ENCODE measurements at regions not wholly inside any gene's neighbourhood (a gene's known extent, or its start where the extent isn't known, plus 50 kb on each side); places are given as distances from the start of the nearest gene placed in this dataset.
"Not testable (repeated sequence)": the region's sequence is repeated elsewhere in the genome, so short reads cannot be mapped to it uniquely, and the experiment has no call there.

GRCh38 chr5:155700333-155700732, 626.6 kb upstream of the SGCD start:
- Histone ChIP-seq H3K4me3 (ENCODE audit: low read depth in 1 of 3, low read length in 3 of 3) (no peak overlapping the region), H3K27ac (ENCODE audit: low read depth in 1 of 2, low read length in 2 of 2) (no peak overlapping the region), H3K4me1 (ENCODE audit: control insufficient read depth in 4 of 4, insufficient read depth in 4 of 4, low read length in 3 of 4) (no peaks in the 10 kb centered on the region), H3K27me3 (ENCODE audit: control insufficient read depth in 4 of 4, insufficient read depth in 4 of 4, low read length in 3 of 4) (no peaks in the 10 kb centered on the region), H3K9me3 (ENCODE audit: control insufficient read depth in 4 of 4, low read length in 3 of 4) (peaks cover 3 to 9% (median 7%) of the 10 kb centered on the region in 4 donors), H3K9ac (ENCODE audit: low read depth in 1 of 2, low read length in 2 of 2) (no peak overlapping the region), H3K36me3 (ENCODE audit: control insufficient read depth in 4 of 4, insufficient read depth in 3 of 4, low read depth in 1 of 4, low read length in 3 of 4) (no peaks in the 10 kb centered on the region)
- TF ChIP-seq TAF1 (conservative IDR thresholded peaks at IDR 0.05) (no peak), GABPA (IDR thresholded peaks at IDR 0.05 in 1 of 2, conservative IDR thresholded peaks at IDR 0.05 in 1 of 2) (no peak), RAD21 (IDR thresholded peaks at IDR 0.05) (peak in 1 of 2 donors; percentile 22), REST (IDR thresholded peaks at IDR 0.05) (no peak)
- TF ChIP-seq, protein P1, sequence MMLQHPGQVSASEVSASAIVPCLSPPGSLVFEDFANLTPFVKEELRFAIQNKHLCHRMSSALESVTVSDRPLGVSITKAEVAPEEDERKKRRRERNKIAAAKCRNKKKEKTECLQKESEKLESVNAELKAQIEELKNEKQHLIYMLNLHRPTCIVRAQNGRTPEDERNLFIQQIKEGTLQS (IDR thresholded peaks at IDR 0.05): no peak
- 33% methylated on average over 3 of the region's 3 CpGs for WGBS
- no peak for DNase-seq (ENCODE audit: low spot score)

DNA sequence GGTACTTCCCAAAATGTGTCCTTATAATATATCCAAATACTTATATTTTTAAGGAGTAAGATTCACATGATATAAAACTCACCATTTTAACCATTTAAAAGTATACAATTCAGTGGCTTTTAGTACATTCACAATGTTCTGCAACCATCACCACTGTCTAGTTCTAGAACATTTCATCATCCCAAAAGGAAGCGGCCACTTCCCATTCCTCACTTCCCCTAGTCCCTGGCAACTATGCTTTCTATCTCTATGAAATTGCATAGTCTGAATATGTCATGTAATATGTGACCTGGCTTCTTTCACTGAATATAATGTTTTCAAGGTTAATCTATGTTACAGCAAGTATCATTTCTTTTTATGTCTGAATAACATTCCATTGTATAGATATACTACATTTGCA, 615.1 kb upstream of the SGCD start:
- TF ChIP-seq GABPA (IDR thresholded peaks at IDR 0.05 in 1 of 2, conservative IDR thresholded peaks at IDR 0.05 in 1 of 2): no peak
- no peak for TF ChIP-seq SP1 (IDR thresholded peaks at IDR 0.05)
- no peak for TF ChIP-seq HNF4G (IDR thresholded peaks at IDR 0.05)
- no peak for TF ChIP-seq MAX (IDR thresholded peaks at IDR 0.05)
- TF ChIP-seq, protein P2, sequence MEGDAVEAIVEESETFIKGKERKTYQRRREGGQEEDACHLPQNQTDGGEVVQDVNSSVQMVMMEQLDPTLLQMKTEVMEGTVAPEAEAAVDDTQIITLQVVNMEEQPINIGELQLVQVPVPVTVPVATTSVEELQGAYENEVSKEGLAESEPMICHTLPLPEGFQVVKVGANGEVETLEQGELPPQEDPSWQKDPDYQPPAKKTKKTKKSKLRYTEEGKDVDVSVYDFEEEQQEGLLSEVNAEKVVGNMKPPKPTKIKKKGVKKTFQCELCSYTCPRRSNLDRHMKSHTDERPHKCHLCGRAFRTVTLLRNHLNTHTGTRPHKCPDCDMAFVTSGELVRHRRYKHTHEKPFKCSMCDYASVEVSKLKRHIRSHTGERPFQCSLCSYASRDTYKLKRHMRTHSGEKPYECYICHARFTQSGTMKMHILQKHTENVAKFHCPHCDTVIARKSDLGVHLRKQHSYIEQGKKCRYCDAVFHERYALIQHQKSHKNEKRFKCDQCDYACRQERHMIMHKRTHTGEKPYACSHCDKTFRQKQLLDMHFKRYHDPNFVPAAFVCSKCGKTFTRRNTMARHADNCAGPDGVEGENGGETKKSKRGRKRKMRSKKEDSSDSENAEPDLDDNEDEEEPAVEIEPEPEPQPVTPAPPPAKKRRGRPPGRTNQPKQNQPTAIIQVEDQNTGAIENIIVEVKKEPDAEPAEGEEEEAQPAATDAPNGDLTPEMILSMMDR (IDR thresholded peaks at IDR 0.05; ENCODE audit: low read depth, low read length, missing input control): no peak
- no peak for TF ChIP-seq ZBTB33 (IDR thresholded peaks at IDR 0.05)
- no peak for TF ChIP-seq HNF4A (conservative IDR thresholded peaks at IDR 0.05)
- TF ChIP-seq EGR1 (IDR thresholded peaks at IDR 0.05; ENCODE audit: low read depth in 2 of 2): no peak
- TF ChIP-seq YY1 (IDR thresholded peaks at IDR 0.05): no peak
- TF ChIP-seq FOXA1 (IDR thresholded peaks at IDR 0.05): no peak
- no peak for TF ChIP-seq RXRA (IDR thresholded peaks at IDR 0.05)
- TF ChIP-seq REST (IDR thresholded peaks at IDR 0.05): no peak
- no peak for TF ChIP-seq TAF1 (conservative IDR thresholded peaks at IDR 0.05)
- TF ChIP-seq RAD21 (IDR thresholded peaks at IDR 0.05): no peak
- TF ChIP-seq NR2F2 (IDR thresholded peaks at IDR 0.05): no peak
- TF ChIP-seq JUND (IDR thresholded peaks at IDR 0.05): no peak
- no peak for TF ChIP-seq FOXA2 (IDR thresholded peaks at IDR 0.05)
- TF ChIP-seq, protein P1 (IDR thresholded peaks at IDR 0.05): no peak
- H3K27ac ChIP-seq (ENCODE audit: low read depth in 1 of 2, low read length in 2 of 2): no peak overlapping the region
- WGBS: 86% methylated on average over 1 of the region's 1 CpG
- no peaks in the 10 kb centered on the region for H3K27me3 ChIP-seq (ENCODE audit: control insufficient read depth in 4 of 4, insufficient read depth in 4 of 4, low read length in 3 of 4)
- no peak overlapping the region for H3K4me3 ChIP-seq (ENCODE audit: low read depth in 1 of 3, low read length in 3 of 3)
- H3K9me3 ChIP-seq (ENCODE audit: control insufficient read depth in 4 of 4, low read length in 3 of 4): no peaks in the 10 kb centered on the region
- H3K9ac ChIP-seq (ENCODE audit: low read depth in 1 of 2, low read length in 2 of 2): no peak overlapping the region
- no peaks in the 10 kb centered on the region for H3K4me1 ChIP-seq (ENCODE audit: control insufficient read depth in 4 of 4, insufficient read depth in 4 of 4, low read length in 3 of 4)
- DNase-seq (ENCODE audit: low spot score): no peak
- no peaks in the 10 kb centered on the region for H3K36me3 ChIP-seq (ENCODE audit: control insufficient read depth in 4 of 4, insufficient read depth in 3 of 4, low read depth in 1 of 4, low read length in 3 of 4)

DNA sequence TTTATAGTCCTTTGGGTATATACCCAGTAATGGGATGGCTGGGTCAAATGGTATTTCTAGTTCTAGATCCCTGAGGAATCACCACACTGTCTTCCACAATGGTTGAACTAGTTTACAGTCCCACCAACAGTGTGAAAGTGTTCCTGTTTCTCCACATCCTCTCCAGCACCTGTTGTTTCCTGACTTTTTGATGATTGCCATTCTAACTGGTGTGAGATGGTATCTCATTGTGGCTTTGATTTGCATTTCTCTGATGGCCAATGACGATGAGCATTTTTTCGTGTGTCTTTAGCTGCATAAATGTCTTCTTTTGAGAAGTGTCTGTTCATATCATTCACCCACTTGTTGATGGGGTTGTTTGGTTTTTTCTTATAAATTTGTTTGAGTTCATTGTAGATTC, 612.5 kb upstream of the SGCD start:
- H3K9ac ChIP-seq (ENCODE audit: low read depth in 1 of 2, low read length in 2 of 2); H3K27ac ChIP-seq (ENCODE audit: low read depth in 1 of 2, low read length in 2 of 2); DNase-seq (ENCODE audit: low spot score); H3K36me3 ChIP-seq (ENCODE audit: control insufficient read depth in 4 of 4, insufficient read depth in 3 of 4, low read depth in 1 of 4, low read length in 3 of 4); H3K9me3 ChIP-seq (ENCODE audit: control insufficient read depth in 4 of 4, low read length in 3 of 4); H3K4me3 ChIP-seq (ENCODE audit: low read depth in 1 of 3, low read length in 3 of 3); H3K27me3 ChIP-seq (ENCODE audit: control insufficient read depth in 4 of 4, insufficient read depth in 4 of 4, low read length in 3 of 4); H3K4me1 ChIP-seq (ENCODE audit: control insufficient read depth in 4 of 4, insufficient read depth in 4 of 4, low read length in 3 of 4): not testable (repeated sequence)
- WGBS: 47% methylated on average over 2 of the region's 2 CpGs

All from liver (tissue), 8 donors.